GM23338 (cell line): ENCODE measurements at regions not wholly inside any gene's neighbourhood (a gene's known extent, or its start where the extent isn't known, plus 50 kb on each side); places are given as distances from the start of the nearest gene placed in this dataset.

Source experiments
- ATAC-seq: fragments of 200-7000 bp; cut with Tn5 transposase; 3 replicates; pipeline ENCODE4 v1.9.1; 2020
- DNase-seq: peaks from one replicate; pipeline ENCODE4 v3.0.0-alpha.2; 2015; ENCODE audit warnings: low spot score
- H2AFZ ChIP-seq: fragments of 200-600 bp; sonication (generic); 2 replicates; pipeline ENCODE4 v1.8.0; 2016; ENCODE audit warnings: antibody characterized with exemption, mild to moderate bottlenecking, moderate library complexity
- H3F3A ChIP-seq: fragments of 200-600 bp; sonication (generic); replicated peaks from 2 replicates; pipeline ENCODE4 v1.8.0; 2017; ENCODE audit warnings: antibody characterized with exemption, mixed run types, low read depth
- H3K27ac ChIP-seq: fragments of 200-600 bp; sonication (generic); 2 replicates; pipeline ENCODE4 v1.6.1; 2016; ENCODE audit warnings: low read depth
- H3K27me3 ChIP-seq: fragments of 200-600 bp; sonication (generic); 2 replicates; pipeline ENCODE4 v1.8.0; 2016; ENCODE audit warnings: mild to moderate bottlenecking, mixed run types, moderate library complexity; ENCODE audit not compliant: insufficient read depth
- H3K36me3 ChIP-seq: fragments of 200-600 bp; sonication (generic); 2 replicates; pipeline ENCODE4 v1.8.0; 2016; ENCODE audit warnings: mild to moderate bottlenecking; ENCODE audit not compliant: insufficient read depth
- H3K4me1 ChIP-seq: fragments of 200-600 bp; sonication (generic); 2 replicates; pipeline ENCODE4 v1.8.0; 2016; ENCODE audit warnings: mild to moderate bottlenecking, moderate library complexity; ENCODE audit not compliant: insufficient read depth
- H3K4me2 ChIP-seq: fragments of 200-600 bp; sonication (generic); 2 replicates; pipeline ENCODE4 v1.7.1; 2017; ENCODE audit warnings: mixed run types
- H3K4me3 ChIP-seq: fragments of 200-600 bp; sonication (generic); 2 replicates; pipeline ENCODE4 v1.6.1; 2016; ENCODE audit warnings: mixed run types
- H3K79me2 ChIP-seq: fragments of 200-600 bp; sonication (generic); replicated peaks from 2 replicates; pipeline ENCODE4 v1.8.0; 2017; ENCODE audit warnings: mild to moderate bottlenecking; ENCODE audit not compliant: insufficient read depth
- H3K9me2 ChIP-seq: fragments of 200-600 bp; sonication (generic); 2 replicates; pipeline ENCODE4 v1.8.0; 2017; ENCODE audit not compliant: insufficient read depth
- H4K20me1 ChIP-seq: fragments of 200-600 bp; sonication (generic); replicated peaks from 2 replicates; pipeline ENCODE4 v1.8.0; 2017; ENCODE audit warnings: mild to moderate bottlenecking; ENCODE audit not compliant: insufficient read depth
- H3K27ac Mint-ChIP-seq: 2 replicates; pipeline ENCODE4 v1.8.0; 2020; ENCODE audit warnings: inconsistent platforms, mild to moderate bottlenecking, moderate library complexity, mixed read lengths
- H3K27me3 Mint-ChIP-seq: 3 replicates; pipeline ENCODE4 v1.8.0; 2022; ENCODE audit warnings: low read depth, mild to moderate bottlenecking, moderate library complexity, mixed read lengths, inconsistent platforms; ENCODE audit not compliant: insufficient read depth, poor library complexity
- H3K36me3 Mint-ChIP-seq: 3 replicates; pipeline ENCODE4 v1.8.0; 2021; ENCODE audit warnings: low read depth, mild to moderate bottlenecking, inconsistent platforms, moderate library complexity, mixed read lengths
- H3K4me1 Mint-ChIP-seq: 3 replicates; pipeline ENCODE4 v1.8.0; 2020; ENCODE audit warnings: mild to moderate bottlenecking, inconsistent platforms, mixed read lengths
- H3K4me3 Mint-ChIP-seq: 3 replicates; pipeline ENCODE4 v1.8.0; 2021; ENCODE audit warnings: moderate library complexity, mild to moderate bottlenecking, inconsistent platforms, mixed read lengths
- H3K9me3 Mint-ChIP-seq: 3 replicates; pipeline ENCODE4 v1.8.0; 2020; ENCODE audit warnings: moderate library complexity, mild to moderate bottlenecking, inconsistent platforms, mixed read lengths
- CREB1 ChIP-seq: fragments of 250-450 bp; sonication (Bioruptor Pico); IDR thresholded peaks from 2 replicates; pipeline ENCODE4 v1.5.0; 2020; ENCODE audit warnings: low read depth, mild to moderate bottlenecking, moderate library complexity
- EZH2 ChIP-seq: fragments of 200-600 bp; sonication (generic); IDR thresholded peaks from one replicate; pipeline ENCODE4 v1.8.0; 2017; ENCODE audit warnings: antibody characterized with exemption, mild to moderate bottlenecking, low read depth; ENCODE audit not compliant: unreplicated experiment
- EZH2phosphoT487 ChIP-seq: fragments of 200-600 bp; sonication (generic); IDR thresholded peaks from one replicate; pipeline ENCODE4 v1.8.1; 2018; ENCODE audit warnings: antibody characterized with exemption; ENCODE audit not compliant: unreplicated experiment
- JUNB ChIP-seq: IDR thresholded peaks from one replicate; pipeline ENCODE4 v1.6.1; 2016; ENCODE audit warnings: antibody characterized with exemption; ENCODE audit not compliant: unreplicated experiment
- NANOG ChIP-seq: IDR thresholded peaks from 2 replicates; pipeline ENCODE4 v1.6.1; 2016; ENCODE audit warnings: antibody characterized with exemption, borderline replicate concordance
- POLR2AphosphoS5 ChIP-seq: IDR thresholded peaks from 2 replicates; pipeline ENCODE4 v1.6.1; 2016; ENCODE audit warnings: antibody characterized with exemption, low read depth
- STAT1 ChIP-seq: IDR thresholded peaks from one replicate; pipeline ENCODE4 v1.6.1; 2016; ENCODE audit warnings: antibody characterized with exemption; ENCODE audit not compliant: unreplicated experiment
- ZNF114 ChIP-seq: fragments of 250-450 bp; sonication (Bioruptor Pico); IDR thresholded peaks from 2 replicates; pipeline ENCODE4 v1.5.0; 2020; ENCODE audit warnings: mild to moderate bottlenecking, moderate library complexity
- ZNF331 ChIP-seq: fragments of 250-450 bp; sonication (Bioruptor Pico); IDR thresholded peaks from 2 replicates; pipeline ENCODE4 v1.5.0; 2020; ENCODE audit warnings: low read depth, mild to moderate bottlenecking, moderate library complexity
- TF ChIP-seq, protein P1 (sequence below): fragments of 250-450 bp; sonication (Bioruptor Pico); IDR thresholded peaks from 2 replicates; pipeline ENCODE4 v1.5.0; 2020; ENCODE audit warnings: mild to moderate bottlenecking, moderate library complexity
- TF ChIP-seq, protein P2 (sequence below): IDR thresholded peaks from one replicate; pipeline ENCODE4 v1.6.1; 2018; ENCODE audit warnings: antibody characterized with exemption; ENCODE audit not compliant: unreplicated experiment
- TF ChIP-seq, protein P3 (sequence below), 2 experiments: fragments of 200-600 bp in 1 of 2; sonication (generic) in 1 of 2; conservative IDR thresholded peaks; 2 replicates each; pipeline versions ENCODE4 v1.5.1 to v1.6.1; 2016 to 2017; ENCODE audit warnings: antibody characterized with exemption in 2 of 2, low read depth in 2 of 2, mild to moderate bottlenecking in 2 of 2, moderate library complexity in 1 of 2
- TF ChIP-seq, protein P4 (sequence below): IDR thresholded peaks from 2 replicates; pipeline ENCODE4 v1.6.1; 2016; ENCODE audit warnings: antibody characterized with exemption

DNA sequence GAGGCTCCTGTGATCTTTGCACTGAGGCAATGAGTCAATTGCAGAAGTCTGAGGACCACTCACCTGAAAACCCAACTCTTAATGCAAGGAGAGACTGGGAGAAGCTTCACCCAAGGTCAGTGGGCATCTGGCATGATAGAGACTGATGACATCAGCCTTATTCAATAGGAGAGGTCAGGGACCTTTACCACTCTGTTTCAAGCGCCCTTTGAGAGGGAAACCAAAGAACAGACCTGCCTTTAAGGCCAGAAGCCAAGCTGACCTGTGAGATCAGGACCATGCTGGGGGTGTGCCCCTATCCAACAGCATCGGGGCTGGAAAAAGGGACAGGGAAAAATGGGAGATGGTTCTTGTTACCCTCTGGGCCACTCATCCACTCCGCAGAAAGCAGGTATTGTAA lies 83.3 kb upstream of the FOXN3 start:
- Mint-ChIP-seq H3K4me1 (peaks cover 44% of the 10 kb centered on the region), H3K27me3 (peaks cover 15% of the 10 kb centered on the region), H3K9me3 (peaks cover 6% of the 10 kb centered on the region; the same call in 1 of the 3 replicates), H3K36me3 (peaks cover 27% of the 10 kb centered on the region), H3K4me3 (no peak overlapping the region), H3K27ac (no peak overlapping the region)
- no peak overlapping the region for H3K4me2 ChIP-seq
- ATAC-seq (no peak), DNase-seq (no peak)
- no peak overlapping the region for H3K27ac ChIP-seq
- H4K20me1 ChIP-seq, result peaks cover 2% of the 10 kb centered on the region; the same call in 1 of the 2 replicates
- no peak overlapping the region for H2AFZ ChIP-seq
- H3F3A ChIP-seq, result no peaks in the 10 kb centered on the region; the same call in 1 of the 2 replicates
- H3K36me3 ChIP-seq, result no peaks in the 10 kb centered on the region
- no peak overlapping the region for H3K4me3 ChIP-seq
- H3K9me2 ChIP-seq, result no peaks in the 10 kb centered on the region
- H3K79me2 ChIP-seq, result peaks cover 51% of the 10 kb centered on the region
- TF ChIP-seq, protein P1, sequence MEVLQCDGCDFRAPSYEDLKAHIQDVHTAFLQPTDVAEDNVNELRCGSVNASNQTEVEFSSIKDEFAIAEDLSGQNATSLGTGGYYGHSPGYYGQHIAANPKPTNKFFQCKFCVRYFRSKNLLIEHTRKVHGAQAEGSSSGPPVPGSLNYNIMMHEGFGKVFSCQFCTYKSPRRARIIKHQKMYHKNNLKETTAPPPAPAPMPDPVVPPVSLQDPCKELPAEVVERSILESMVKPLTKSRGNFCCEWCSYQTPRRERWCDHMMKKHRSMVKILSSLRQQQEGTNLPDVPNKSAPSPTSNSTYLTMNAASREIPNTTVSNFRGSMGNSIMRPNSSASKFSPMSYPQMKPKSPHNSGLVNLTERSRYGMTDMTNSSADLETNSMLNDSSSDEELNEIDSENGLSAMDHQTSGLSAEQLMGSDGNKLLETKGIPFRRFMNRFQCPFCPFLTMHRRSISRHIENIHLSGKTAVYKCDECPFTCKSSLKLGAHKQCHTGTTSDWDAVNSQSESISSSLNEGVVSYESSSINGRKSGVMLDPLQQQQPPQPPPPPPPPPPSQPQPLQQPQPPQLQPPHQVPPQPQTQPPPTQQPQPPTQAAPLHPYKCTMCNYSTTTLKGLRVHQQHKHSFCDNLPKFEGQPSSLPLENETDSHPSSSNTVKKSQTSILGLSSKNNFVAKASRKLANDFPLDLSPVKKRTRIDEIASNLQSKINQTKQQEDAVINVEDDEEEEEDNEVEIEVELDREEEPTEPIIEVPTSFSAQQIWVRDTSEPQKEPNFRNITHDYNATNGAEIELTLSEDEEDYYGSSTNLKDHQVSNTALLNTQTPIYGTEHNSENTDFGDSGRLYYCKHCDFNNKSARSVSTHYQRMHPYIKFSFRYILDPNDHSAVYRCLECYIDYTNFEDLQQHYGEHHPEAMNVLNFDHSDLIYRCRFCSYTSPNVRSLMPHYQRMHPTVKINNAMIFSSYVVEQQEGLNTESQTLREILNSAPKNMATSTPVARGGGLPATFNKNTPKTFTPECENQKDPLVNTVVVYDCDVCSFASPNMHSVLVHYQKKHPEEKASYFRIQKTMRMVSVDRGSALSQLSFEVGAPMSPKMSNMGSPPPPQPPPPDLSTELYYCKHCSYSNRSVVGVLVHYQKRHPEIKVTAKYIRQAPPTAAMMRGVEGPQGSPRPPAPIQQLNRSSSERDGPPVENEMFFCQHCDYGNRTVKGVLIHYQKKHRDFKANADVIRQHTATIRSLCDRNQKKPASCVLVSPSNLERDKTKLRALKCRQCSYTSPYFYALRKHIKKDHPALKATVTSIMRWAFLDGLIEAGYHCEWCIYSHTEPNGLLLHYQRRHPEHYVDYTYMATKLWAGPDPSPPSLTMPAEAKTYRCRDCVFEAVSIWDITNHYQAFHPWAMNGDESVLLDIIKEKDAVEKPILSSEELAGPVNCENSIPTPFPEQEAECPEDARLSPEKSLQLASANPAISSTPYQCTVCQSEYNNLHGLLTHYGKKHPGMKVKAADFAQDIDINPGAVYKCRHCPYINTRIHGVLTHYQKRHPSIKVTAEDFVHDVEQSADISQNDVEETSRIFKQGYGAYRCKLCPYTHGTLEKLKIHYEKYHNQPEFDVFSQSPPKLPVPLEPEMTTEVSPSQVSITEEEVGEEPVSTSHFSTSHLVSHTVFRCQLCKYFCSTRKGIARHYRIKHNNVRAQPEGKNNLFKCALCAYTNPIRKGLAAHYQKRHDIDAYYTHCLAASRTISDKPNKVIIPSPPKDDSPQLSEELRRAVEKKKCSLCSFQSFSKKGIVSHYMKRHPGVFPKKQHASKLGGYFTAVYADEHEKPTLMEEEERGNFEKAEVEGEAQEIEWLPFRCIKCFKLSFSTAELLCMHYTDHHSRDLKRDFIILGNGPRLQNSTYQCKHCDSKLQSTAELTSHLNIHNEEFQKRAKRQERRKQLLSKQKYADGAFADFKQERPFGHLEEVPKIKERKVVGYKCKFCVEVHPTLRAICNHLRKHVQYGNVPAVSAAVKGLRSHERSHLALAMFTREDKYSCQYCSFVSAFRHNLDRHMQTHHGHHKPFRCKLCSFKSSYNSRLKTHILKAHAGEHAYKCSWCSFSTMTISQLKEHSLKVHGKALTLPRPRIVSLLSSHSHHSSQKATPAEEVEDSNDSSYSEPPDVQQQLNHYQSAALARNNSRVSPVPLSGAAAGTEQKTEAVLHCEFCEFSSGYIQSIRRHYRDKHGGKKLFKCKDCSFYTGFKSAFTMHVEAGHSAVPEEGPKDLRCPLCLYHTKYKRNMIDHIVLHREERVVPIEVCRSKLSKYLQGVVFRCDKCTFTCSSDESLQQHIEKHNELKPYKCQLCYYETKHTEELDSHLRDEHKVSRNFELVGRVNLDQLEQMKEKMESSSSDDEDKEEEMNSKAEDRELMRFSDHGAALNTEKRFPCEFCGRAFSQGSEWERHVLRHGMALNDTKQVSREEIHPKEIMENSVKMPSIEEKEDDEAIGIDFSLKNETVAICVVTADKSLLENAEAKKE (CRISPR knock-in tag), result no peak
- TF ChIP-seq EZH2, result no peak
- TF ChIP-seq ZNF114 (CRISPR knock-in tag), result no peak
- TF ChIP-seq, protein P2, sequence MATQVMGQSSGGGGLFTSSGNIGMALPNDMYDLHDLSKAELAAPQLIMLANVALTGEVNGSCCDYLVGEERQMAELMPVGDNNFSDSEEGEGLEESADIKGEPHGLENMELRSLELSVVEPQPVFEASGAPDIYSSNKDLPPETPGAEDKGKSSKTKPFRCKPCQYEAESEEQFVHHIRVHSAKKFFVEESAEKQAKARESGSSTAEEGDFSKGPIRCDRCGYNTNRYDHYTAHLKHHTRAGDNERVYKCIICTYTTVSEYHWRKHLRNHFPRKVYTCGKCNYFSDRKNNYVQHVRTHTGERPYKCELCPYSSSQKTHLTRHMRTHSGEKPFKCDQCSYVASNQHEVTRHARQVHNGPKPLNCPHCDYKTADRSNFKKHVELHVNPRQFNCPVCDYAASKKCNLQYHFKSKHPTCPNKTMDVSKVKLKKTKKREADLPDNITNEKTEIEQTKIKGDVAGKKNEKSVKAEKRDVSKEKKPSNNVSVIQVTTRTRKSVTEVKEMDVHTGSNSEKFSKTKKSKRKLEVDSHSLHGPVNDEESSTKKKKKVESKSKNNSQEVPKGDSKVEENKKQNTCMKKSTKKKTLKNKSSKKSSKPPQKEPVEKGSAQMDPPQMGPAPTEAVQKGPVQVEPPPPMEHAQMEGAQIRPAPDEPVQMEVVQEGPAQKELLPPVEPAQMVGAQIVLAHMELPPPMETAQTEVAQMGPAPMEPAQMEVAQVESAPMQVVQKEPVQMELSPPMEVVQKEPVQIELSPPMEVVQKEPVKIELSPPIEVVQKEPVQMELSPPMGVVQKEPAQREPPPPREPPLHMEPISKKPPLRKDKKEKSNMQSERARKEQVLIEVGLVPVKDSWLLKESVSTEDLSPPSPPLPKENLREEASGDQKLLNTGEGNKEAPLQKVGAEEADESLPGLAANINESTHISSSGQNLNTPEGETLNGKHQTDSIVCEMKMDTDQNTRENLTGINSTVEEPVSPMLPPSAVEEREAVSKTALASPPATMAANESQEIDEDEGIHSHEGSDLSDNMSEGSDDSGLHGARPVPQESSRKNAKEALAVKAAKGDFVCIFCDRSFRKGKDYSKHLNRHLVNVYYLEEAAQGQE, result no peak
- TF ChIP-seq EZH2phosphoT487, result no peak
- no peak for TF ChIP-seq CREB1 (CRISPR knock-in tag)
- no peak for TF ChIP-seq STAT1
- TF ChIP-seq, protein P3, sequence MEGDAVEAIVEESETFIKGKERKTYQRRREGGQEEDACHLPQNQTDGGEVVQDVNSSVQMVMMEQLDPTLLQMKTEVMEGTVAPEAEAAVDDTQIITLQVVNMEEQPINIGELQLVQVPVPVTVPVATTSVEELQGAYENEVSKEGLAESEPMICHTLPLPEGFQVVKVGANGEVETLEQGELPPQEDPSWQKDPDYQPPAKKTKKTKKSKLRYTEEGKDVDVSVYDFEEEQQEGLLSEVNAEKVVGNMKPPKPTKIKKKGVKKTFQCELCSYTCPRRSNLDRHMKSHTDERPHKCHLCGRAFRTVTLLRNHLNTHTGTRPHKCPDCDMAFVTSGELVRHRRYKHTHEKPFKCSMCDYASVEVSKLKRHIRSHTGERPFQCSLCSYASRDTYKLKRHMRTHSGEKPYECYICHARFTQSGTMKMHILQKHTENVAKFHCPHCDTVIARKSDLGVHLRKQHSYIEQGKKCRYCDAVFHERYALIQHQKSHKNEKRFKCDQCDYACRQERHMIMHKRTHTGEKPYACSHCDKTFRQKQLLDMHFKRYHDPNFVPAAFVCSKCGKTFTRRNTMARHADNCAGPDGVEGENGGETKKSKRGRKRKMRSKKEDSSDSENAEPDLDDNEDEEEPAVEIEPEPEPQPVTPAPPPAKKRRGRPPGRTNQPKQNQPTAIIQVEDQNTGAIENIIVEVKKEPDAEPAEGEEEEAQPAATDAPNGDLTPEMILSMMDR (conservative IDR thresholded peaks at IDR 0.05; ENCODE audit: low read depth in 2 of 2), result no peak
- no peak for TF ChIP-seq POLR2AphosphoS5
- no peak for TF ChIP-seq NANOG
- no peak for TF ChIP-seq ZNF331 (CRISPR knock-in tag)
- TF ChIP-seq JUNB, result no peak
- TF ChIP-seq, protein P4, sequence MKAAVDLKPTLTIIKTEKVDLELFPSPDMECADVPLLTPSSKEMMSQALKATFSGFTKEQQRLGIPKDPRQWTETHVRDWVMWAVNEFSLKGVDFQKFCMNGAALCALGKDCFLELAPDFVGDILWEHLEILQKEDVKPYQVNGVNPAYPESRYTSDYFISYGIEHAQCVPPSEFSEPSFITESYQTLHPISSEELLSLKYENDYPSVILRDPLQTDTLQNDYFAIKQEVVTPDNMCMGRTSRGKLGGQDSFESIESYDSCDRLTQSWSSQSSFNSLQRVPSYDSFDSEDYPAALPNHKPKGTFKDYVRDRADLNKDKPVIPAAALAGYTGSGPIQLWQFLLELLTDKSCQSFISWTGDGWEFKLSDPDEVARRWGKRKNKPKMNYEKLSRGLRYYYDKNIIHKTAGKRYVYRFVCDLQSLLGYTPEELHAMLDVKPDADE, result no peak
- H3K27me3 ChIP-seq, result no peaks in the 10 kb centered on the region
- H3K4me1 ChIP-seq, result peaks cover 15% of the 10 kb centered on the region; the same call in 1 of the 2 replicates
